HCT116 (cell line): ENCODE measurements at regions not wholly inside any gene's neighbourhood (a gene's known extent, or its start where the extent isn't known, plus 50 kb on each side); places are given as distances from the start of the nearest gene placed in this dataset.

Experiments
- ATAC-seq: fragments of 200-7000 bp; cut with Tn5 transposase; 2 replicates; pipeline ENCODE4 v1.9.1; 2020; ENCODE audit warnings: mild to moderate bottlenecking, moderate library complexity
- BruUV-seq: library from RNA; stranded (reverse); fragments of 400-500 nt; replicated peaks from 2 replicates; lab custom pipeline; 2021; lab: Mats Ljungman, UMichigan
- CTCF ChIA-PET: fragments of 300-600 bp; sonication (Branson Sonifier 250); formaldehyde crosslinking; loops from one replicate; lab custom pipeline; 2021; ENCODE audit warnings: antibody characterized with exemption; lab: Charles Lee
- POLR2A ChIA-PET: fragments of 300-600, 350-600 bp; sonication (Branson Sonifier 250); formaldehyde crosslinking; loops from one replicate; lab custom pipeline; 2021; ENCODE audit warnings: antibody characterized with exemption; lab: Charles Lee
- RAD21 ChIA-PET, 2 experiments: fragments of 300-600 bp; sonication (Branson Sonifier 250); formaldehyde crosslinking; loops; one replicate each; lab custom pipeline; 2023; ENCODE audit warnings: low total read pairs in 2 of 2; ENCODE audit not compliant: uncharacterized antibody in 2 of 2, unreplicated experiment in 2 of 2, low non-redundant PET in 1 of 2; lab: Charles Lee
- DNase-seq: peaks from one replicate; pipeline ENCODE4 v3.0.0-alpha.2; 2010; ENCODE audit warnings: low read depth, low spot score
- H2AFZ ChIP-seq: fragments of 200-600 bp; shearing (Covaris generic), sonication (generic); 2 replicates; pipeline ENCODE4 v1.6.1; 2017; ENCODE audit warnings: low read depth, mixed run types, mixed read lengths, antibody characterized with exemption, low read length; ENCODE audit not compliant: poor library complexity, severe bottlenecking
- H3K27ac ChIP-seq: 2 replicates; pipeline ENCODE4 v1.5.1; 2012; ENCODE audit warnings: low read depth, low read length
- H3K27me3 ChIP-seq: fragments of 200-600 bp; sonication (generic); 2 replicates; pipeline ENCODE4 v1.6.1; 2016; ENCODE audit warnings: mixed run types, low read length, mixed read lengths; ENCODE audit not compliant: insufficient read depth
- H3K36me3 ChIP-seq, 2 experiments: fragments of 200-500 bp in 1 of 2; fragments of 200-600 bp in 1 of 2; sonication (Bioruptor generic) in 1 of 2; sonication (generic) in 1 of 2; 2 replicates each; pipeline versions ENCODE4 v1.5.1 to v1.6.1; 2014 to 2016; ENCODE audit warnings: low read length in 2 of 2, inconsistent platforms in 1 of 2, mixed read lengths in 1 of 2, mixed run types in 1 of 2; ENCODE audit not compliant: insufficient read depth in 2 of 2, control insufficient read depth in 1 of 2
- H3K4me1 ChIP-seq, 2 experiments: fragments of 200-600 bp in 1 of 2; sonication (generic) in 1 of 2; 2 replicates each; pipeline versions ENCODE4 v1.5.1 to v1.6.1; 2012 to 2017; ENCODE audit warnings: low read length in 2 of 2, inconsistent platforms in 1 of 2, mild to moderate bottlenecking in 1 of 2, mixed read lengths in 1 of 2, mixed run types in 1 of 2, moderate library complexity in 1 of 2; ENCODE audit not compliant: insufficient read depth in 2 of 2, control insufficient read depth in 1 of 2
- H3K4me2 ChIP-seq: fragments of 200-600 bp; sonication (generic); 2 replicates; pipeline ENCODE4 v1.6.1; 2017; ENCODE audit warnings: mixed run types, low read length, mixed read lengths
- H3K4me3 ChIP-seq, 2 experiments: fragments of 200-600 bp in 1 of 2; sonication (generic) in 1 of 2; replicated peaks in 1 of 2; 2 replicates each; pipeline ENCODE4 v1.5.1; 2011 to 2016; ENCODE audit warnings: low read length in 2 of 2, control low read depth in 1 of 2, low read depth in 1 of 2, mild to moderate bottlenecking in 1 of 2, mixed read lengths in 1 of 2, mixed run types in 1 of 2
- H3K79me2 ChIP-seq: fragments of 200-600 bp; sonication (generic); 2 replicates; pipeline ENCODE4 v1.6.1; 2017; ENCODE audit warnings: mild to moderate bottlenecking, mixed run types, low read length, moderate library complexity, mixed read lengths; ENCODE audit not compliant: insufficient read depth
- H3K9ac ChIP-seq: fragments of 200-600 bp; sonication (generic); 2 replicates; pipeline ENCODE4 v1.6.1; 2016; ENCODE audit warnings: low read length, mixed read lengths
- H3K9me2 ChIP-seq: fragments of 200-600 bp; sonication (generic), shearing (Covaris generic); 2 replicates; pipeline ENCODE4 v1.6.1; 2017; ENCODE audit warnings: mixed run types, mild to moderate bottlenecking, moderate library complexity; ENCODE audit not compliant: insufficient read depth
- H3K9me3 ChIP-seq, 2 experiments: fragments of 200-500 bp in 1 of 2; fragments of 200-600 bp in 1 of 2; sonication (Bioruptor generic) in 1 of 2; sonication (generic) in 1 of 2; 2 replicates each; pipeline ENCODE4 v1.6.1; 2014 to 2017; ENCODE audit warnings: low read length in 2 of 2, mixed read lengths in 2 of 2, inconsistent platforms in 1 of 2, low read depth in 1 of 2, mild to moderate bottlenecking in 1 of 2, mixed run types in 1 of 2, moderate library complexity in 1 of 2; ENCODE audit not compliant: control insufficient read depth in 1 of 2, insufficient read depth in 1 of 2
- H4K20me1 ChIP-seq: fragments of 200-600 bp; sonication (generic), shearing (Covaris generic); 2 replicates; pipeline ENCODE4 v1.6.1; 2017; ENCODE audit warnings: mixed run types, mild to moderate bottlenecking, moderate library complexity; ENCODE audit not compliant: insufficient read depth
- ATF3 ChIP-seq: IDR thresholded peaks from 2 replicates; pipeline ENCODE4 v1.6.1; 2012
- CEBPB ChIP-seq: IDR thresholded peaks from 2 replicates; pipeline ENCODE4 v1.6.1; 2012; ENCODE audit warnings: low read depth
- ELF1 ChIP-seq: IDR thresholded peaks from 2 replicates; pipeline ENCODE4 v1.6.1; 2012; ENCODE audit warnings: low read depth, borderline replicate concordance
- POLR2AphosphoS5 ChIP-seq: IDR thresholded peaks from 2 replicates; pipeline ENCODE4 v1.6.1; 2011; ENCODE audit warnings: mild to moderate bottlenecking, low read depth, low read length, moderate library complexity
- RAD21 ChIP-seq: IDR thresholded peaks from 2 replicates; pipeline ENCODE4 v1.6.1; 2012; ENCODE audit warnings: low read depth, mild to moderate bottlenecking
- REST ChIP-seq: IDR thresholded peaks from 2 replicates; pipeline ENCODE4 v1.6.1; 2012; ENCODE audit warnings: low read depth
- SIN3A ChIP-seq: IDR thresholded peaks from 2 replicates; pipeline ENCODE4 v1.6.1; 2012; ENCODE audit warnings: low read depth
- SP1 ChIP-seq: IDR thresholded peaks from 2 replicates; pipeline ENCODE4 v1.6.1; 2012; ENCODE audit warnings: low read depth
- ZBTB33 ChIP-seq: IDR thresholded peaks from 2 replicates; pipeline ENCODE4 v1.6.1; 2011; ENCODE audit warnings: mild to moderate bottlenecking, low read length, moderate library complexity; ENCODE audit not compliant: insufficient replicate concordance; ENCODE audit errors: extremely low read depth
- intact Hi-C: fragments of 100-400 bp; cut with micrococcal nuclease; formaldehyde crosslinking; loops from 2 replicates; pipeline ENCODE4 v1.10.0; 2022

GRCh38 chr20:29448806-29449470 lies 1808.5 kb upstream of the DEFB115 start:
- no peak overlapping the region for H3K4me3 ChIP-seq
- no peak overlapping the region for H3K4me2 ChIP-seq
- H4K20me1 ChIP-seq = no peaks in the 10 kb centered on the region
- H3K9ac ChIP-seq = no peak overlapping the region
- DNase-seq (no peak), ATAC-seq (no peak)
- H3K4me1 ChIP-seq = no peaks in the 10 kb centered on the region
- no peaks in the 10 kb centered on the region for H3K79me2 ChIP-seq
- POLR2A ChIA-PET = no interaction called here
- no TSS peak for BruUV-seq
- H3K27me3 ChIP-seq = peaks cover under 1% of the 10 kb centered on the region; the same call in 1 of the 2 replicates
- no peaks in the 10 kb centered on the region for H3K36me3 ChIP-seq
- CTCF ChIA-PET = no interaction called here
- H3K9me2 ChIP-seq = no peaks in the 10 kb centered on the region
- H3K9me3 ChIP-seq = no peaks in the 10 kb centered on the region
- TF ChIP-seq SP1 = no peak
- TF ChIP-seq REST = no peak
- TF ChIP-seq SIN3A = no peak
- TF ChIP-seq ZBTB33 = no peak
- TF ChIP-seq POLR2AphosphoS5 = no peak
- no peak for TF ChIP-seq RAD21
- no peak for TF ChIP-seq CEBPB
- TF ChIP-seq ELF1 = no peak
- TF ChIP-seq ATF3 = no peak
- RAD21 ChIA-PET = no interaction called here
- H3K27ac ChIP-seq = no peak overlapping the region
- H2AFZ ChIP-seq = no peak overlapping the region
- intact Hi-C loops = no loop called here
